Progenitor cell of endocrine pancreas (in vitro differentiated cells): ENCODE measurements at regions not wholly inside any gene's neighbourhood (a gene's known extent, or its start where the extent isn't known, plus 50 kb on each side); places are given as distances from the start of the nearest gene placed in this dataset.

Experiments
- DNase-seq: peaks from one replicate; pipeline ENCODE4 v3.0.0; 2021; ENCODE audit warnings: low spot score; ENCODE audit not compliant: unreplicated experiment
- H3K27ac Mint-ChIP-seq: 2 replicates; pipeline ENCODE4 v1.8.0; 2021; ENCODE audit warnings: mild to moderate bottlenecking, moderate library complexity, mixed read lengths
- H3K27me3 Mint-ChIP-seq: 2 replicates; pipeline ENCODE4 v1.8.0; 2021; ENCODE audit warnings: mixed read lengths
- H3K36me3 Mint-ChIP-seq: 2 replicates; pipeline ENCODE4 v1.8.0; 2022; ENCODE audit warnings: mixed read lengths; ENCODE audit not compliant: insufficient read depth
- H3K4me1 Mint-ChIP-seq: 2 replicates; pipeline ENCODE4 v1.8.0; 2021; ENCODE audit warnings: low read depth, mixed read lengths
- H3K4me3 Mint-ChIP-seq: 2 replicates; pipeline ENCODE4 v1.8.0; 2021; ENCODE audit warnings: low read depth, mild to moderate bottlenecking, moderate library complexity, mixed read lengths
- H3K9me3 Mint-ChIP-seq: 2 replicates; pipeline ENCODE4 v1.8.0; 2021; ENCODE audit warnings: low read depth, mixed read lengths
- TF ChIP-seq, protein P1 (sequence below): fragments of 200-600 bp; sonication (generic); IDR thresholded peaks from one replicate; pipeline ENCODE4 v1.5.0; 2021; ENCODE audit warnings: antibody characterized with exemption, mild to moderate bottlenecking; ENCODE audit not compliant: unreplicated experiment

- H3K9me3 Mint-ChIP-seq: peaks cover 10% of the 10 kb centered on the region
- no peaks in the 10 kb centered on the region for H3K36me3 Mint-ChIP-seq
- no peaks in the 10 kb centered on the region for H3K4me1 Mint-ChIP-seq
- TF ChIP-seq, protein P1, sequence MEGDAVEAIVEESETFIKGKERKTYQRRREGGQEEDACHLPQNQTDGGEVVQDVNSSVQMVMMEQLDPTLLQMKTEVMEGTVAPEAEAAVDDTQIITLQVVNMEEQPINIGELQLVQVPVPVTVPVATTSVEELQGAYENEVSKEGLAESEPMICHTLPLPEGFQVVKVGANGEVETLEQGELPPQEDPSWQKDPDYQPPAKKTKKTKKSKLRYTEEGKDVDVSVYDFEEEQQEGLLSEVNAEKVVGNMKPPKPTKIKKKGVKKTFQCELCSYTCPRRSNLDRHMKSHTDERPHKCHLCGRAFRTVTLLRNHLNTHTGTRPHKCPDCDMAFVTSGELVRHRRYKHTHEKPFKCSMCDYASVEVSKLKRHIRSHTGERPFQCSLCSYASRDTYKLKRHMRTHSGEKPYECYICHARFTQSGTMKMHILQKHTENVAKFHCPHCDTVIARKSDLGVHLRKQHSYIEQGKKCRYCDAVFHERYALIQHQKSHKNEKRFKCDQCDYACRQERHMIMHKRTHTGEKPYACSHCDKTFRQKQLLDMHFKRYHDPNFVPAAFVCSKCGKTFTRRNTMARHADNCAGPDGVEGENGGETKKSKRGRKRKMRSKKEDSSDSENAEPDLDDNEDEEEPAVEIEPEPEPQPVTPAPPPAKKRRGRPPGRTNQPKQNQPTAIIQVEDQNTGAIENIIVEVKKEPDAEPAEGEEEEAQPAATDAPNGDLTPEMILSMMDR: no peak
- H3K27me3 Mint-ChIP-seq: no peaks in the 10 kb centered on the region
- peak; percentile 8 for DNase-seq
- no peak overlapping the region for H3K27ac Mint-ChIP-seq
- no peak overlapping the region for H3K4me3 Mint-ChIP-seq
These were observed 1177.4 kb upstream of the GBE1 start for GRCh38 chr3:82938821-82939328.

GRCh38 chr3:82927309-82928253 is 1166.1 kb upstream of the GBE1 start:
- H3K27ac Mint-ChIP-seq: peak overlapping the region; percentile 43
- H3K36me3 Mint-ChIP-seq: no peaks in the 10 kb centered on the region
- peaks cover 1% of the 10 kb centered on the region for H3K9me3 Mint-ChIP-seq
- H3K27me3 Mint-ChIP-seq: no peaks in the 10 kb centered on the region
- H3K4me3 Mint-ChIP-seq: no peak overlapping the region
- no peak for DNase-seq
- TF ChIP-seq, protein P1: no peak
- H3K4me1 Mint-ChIP-seq: no peaks in the 10 kb centered on the region

DNA sequence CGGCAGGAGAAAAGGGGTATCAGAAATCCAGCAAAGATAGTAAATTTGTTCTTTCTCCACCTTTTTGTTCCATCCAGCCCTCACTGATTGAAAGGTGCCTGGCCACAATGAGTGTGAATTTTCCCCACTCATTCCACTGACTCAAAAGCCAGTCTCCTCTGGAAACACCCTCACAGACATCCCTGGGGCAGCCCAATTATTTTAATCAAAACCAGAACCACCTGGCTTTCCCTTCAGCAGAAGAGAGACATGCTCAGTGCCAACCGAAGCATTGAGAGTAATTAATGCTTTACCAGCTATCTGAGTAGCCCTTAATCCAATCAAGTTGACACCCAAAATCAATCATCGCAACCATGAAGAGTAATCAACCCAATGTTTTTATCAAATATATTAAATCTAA is 1129.6 kb upstream of the GBE1 start:
- Mint-ChIP-seq H3K27me3 (no peaks in the 10 kb centered on the region), H3K36me3 (no peaks in the 10 kb centered on the region), H3K4me1 (no peaks in the 10 kb centered on the region), H3K4me3 (no peak overlapping the region), H3K9me3 (no peaks in the 10 kb centered on the region), H3K27ac (no peak overlapping the region)
- TF ChIP-seq, protein P1: no peak
- DNase-seq: no peak

DNA sequence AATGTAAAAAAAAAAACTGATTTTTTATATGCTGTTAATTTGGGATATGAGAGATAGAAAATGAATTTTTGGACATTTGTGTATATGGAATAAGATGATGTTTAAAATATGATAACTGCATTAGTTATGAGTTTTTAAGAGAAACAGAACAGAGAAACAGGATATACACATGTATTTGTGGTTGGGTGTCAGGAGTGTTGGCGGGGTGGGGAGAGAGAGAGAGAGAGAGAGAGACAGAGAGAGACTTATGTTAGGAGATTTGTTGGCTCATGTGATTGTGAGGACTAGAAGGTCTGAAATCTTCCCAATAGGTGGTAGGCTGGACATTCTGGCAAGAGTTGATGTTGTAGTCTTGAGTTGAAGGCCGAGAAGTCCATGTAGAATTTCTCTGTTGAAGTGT is 1121.6 kb upstream of the GBE1 start:
- H3K4me1 Mint-ChIP-seq: no peaks in the 10 kb centered on the region
- no peaks in the 10 kb centered on the region for H3K36me3 Mint-ChIP-seq
- TF ChIP-seq, protein P1: no peak
- no peak overlapping the region for H3K4me3 Mint-ChIP-seq
- no peak for DNase-seq
- H3K9me3 Mint-ChIP-seq: no peaks in the 10 kb centered on the region
- H3K27ac Mint-ChIP-seq: no peak overlapping the region
- no peaks in the 10 kb centered on the region for H3K27me3 Mint-ChIP-seq

DNA sequence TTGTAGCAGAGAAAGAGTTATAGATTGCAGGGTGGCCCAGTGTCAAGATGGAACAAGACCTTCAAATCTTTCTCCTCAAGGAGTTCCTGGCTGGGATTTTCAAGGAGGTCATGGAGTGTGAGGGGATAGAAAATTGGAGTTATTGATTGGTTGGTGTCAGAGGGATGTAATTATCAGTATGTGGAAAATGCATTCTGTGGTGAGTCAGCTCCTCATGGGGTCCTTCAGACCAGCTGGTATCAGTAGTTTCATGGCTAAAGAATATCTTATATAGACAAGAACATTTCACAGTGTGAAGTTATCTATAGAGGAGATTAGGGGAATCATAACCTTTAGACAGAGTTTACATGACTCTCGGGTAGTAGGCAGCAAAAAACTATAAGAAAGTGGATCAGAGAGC is 1114.0 kb upstream of the GBE1 start:
- H3K4me1 Mint-ChIP-seq: no peaks in the 10 kb centered on the region
- no peak overlapping the region for H3K27ac Mint-ChIP-seq
- TF ChIP-seq, protein P1: no peak
- H3K36me3 Mint-ChIP-seq: no peaks in the 10 kb centered on the region
- H3K27me3 Mint-ChIP-seq: no peaks in the 10 kb centered on the region
- H3K9me3 Mint-ChIP-seq: no peaks in the 10 kb centered on the region
- no peak overlapping the region for H3K4me3 Mint-ChIP-seq
- no peak for DNase-seq
